ENCODE measurements at regions not wholly inside any gene's neighbourhood (a gene's known extent, or its start where the extent isn't known, plus 50 kb on each side); places are given as distances from the start of the nearest gene placed in this dataset.

DNA sequence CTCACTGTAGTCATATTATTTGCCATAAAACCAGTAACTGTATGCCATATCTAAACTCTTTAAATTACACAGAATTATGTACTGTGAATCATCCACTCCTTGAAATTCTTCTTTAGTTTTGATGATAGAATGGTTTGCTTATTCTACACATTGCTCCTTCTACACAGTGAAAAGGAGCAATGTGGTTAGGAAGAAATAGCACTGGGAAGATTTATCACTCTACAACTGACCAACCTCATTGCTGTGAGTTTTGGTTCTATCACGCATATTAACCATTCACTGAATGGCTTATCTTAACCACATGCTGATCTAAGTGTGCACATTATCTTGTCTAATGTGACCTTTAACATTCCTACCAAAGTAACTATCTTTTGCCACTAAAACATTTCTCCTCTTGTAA, 415.7 kb upstream of the NDST4 start:
- TF ChIP-seq, protein P1, sequence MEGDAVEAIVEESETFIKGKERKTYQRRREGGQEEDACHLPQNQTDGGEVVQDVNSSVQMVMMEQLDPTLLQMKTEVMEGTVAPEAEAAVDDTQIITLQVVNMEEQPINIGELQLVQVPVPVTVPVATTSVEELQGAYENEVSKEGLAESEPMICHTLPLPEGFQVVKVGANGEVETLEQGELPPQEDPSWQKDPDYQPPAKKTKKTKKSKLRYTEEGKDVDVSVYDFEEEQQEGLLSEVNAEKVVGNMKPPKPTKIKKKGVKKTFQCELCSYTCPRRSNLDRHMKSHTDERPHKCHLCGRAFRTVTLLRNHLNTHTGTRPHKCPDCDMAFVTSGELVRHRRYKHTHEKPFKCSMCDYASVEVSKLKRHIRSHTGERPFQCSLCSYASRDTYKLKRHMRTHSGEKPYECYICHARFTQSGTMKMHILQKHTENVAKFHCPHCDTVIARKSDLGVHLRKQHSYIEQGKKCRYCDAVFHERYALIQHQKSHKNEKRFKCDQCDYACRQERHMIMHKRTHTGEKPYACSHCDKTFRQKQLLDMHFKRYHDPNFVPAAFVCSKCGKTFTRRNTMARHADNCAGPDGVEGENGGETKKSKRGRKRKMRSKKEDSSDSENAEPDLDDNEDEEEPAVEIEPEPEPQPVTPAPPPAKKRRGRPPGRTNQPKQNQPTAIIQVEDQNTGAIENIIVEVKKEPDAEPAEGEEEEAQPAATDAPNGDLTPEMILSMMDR (conservative IDR thresholded peaks at IDR 0.05; ENCODE audit: low read length), result no peak
- no peak for TF ChIP-seq EZH2phosphoT487 (IDR thresholded peaks at IDR 0.05; ENCODE audit: borderline replicate concordance)
